ENCODE measurements at regions not wholly inside any gene's neighbourhood (a gene's known extent, or its start where the extent isn't known, plus 50 kb on each side); places are given as distances from the start of the nearest gene placed in this dataset.

DNA sequence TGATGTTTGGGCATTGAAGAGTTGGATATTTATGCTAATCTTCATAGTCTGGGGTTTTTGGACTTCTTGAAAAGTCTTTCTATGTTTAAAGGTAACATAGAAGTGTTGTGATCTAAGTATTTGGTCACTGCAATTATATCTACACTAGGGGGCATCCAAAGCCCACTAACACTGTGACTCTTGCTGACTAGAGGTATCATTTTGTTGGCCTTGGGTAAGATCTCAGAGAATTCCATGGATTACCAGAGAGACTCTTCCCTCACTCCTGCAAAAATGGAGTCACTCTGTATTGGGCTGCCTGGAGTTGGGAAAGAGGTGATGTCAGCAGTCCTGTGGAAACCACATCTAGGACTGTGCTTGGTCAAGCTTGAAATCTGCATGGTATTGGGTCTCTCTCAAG is 1077.6 kb downstream of the FAM133A start:
- DNase-seq (ENCODE audit: low read depth): no peak
- TF ChIP-seq, protein P1, sequence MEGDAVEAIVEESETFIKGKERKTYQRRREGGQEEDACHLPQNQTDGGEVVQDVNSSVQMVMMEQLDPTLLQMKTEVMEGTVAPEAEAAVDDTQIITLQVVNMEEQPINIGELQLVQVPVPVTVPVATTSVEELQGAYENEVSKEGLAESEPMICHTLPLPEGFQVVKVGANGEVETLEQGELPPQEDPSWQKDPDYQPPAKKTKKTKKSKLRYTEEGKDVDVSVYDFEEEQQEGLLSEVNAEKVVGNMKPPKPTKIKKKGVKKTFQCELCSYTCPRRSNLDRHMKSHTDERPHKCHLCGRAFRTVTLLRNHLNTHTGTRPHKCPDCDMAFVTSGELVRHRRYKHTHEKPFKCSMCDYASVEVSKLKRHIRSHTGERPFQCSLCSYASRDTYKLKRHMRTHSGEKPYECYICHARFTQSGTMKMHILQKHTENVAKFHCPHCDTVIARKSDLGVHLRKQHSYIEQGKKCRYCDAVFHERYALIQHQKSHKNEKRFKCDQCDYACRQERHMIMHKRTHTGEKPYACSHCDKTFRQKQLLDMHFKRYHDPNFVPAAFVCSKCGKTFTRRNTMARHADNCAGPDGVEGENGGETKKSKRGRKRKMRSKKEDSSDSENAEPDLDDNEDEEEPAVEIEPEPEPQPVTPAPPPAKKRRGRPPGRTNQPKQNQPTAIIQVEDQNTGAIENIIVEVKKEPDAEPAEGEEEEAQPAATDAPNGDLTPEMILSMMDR (conservative IDR thresholded peaks at IDR 0.05; ENCODE audit: low read depth, low read length): no peak
- H3K4me3 ChIP-seq (ENCODE audit: low read length): no peak overlapping the region

DNA sequence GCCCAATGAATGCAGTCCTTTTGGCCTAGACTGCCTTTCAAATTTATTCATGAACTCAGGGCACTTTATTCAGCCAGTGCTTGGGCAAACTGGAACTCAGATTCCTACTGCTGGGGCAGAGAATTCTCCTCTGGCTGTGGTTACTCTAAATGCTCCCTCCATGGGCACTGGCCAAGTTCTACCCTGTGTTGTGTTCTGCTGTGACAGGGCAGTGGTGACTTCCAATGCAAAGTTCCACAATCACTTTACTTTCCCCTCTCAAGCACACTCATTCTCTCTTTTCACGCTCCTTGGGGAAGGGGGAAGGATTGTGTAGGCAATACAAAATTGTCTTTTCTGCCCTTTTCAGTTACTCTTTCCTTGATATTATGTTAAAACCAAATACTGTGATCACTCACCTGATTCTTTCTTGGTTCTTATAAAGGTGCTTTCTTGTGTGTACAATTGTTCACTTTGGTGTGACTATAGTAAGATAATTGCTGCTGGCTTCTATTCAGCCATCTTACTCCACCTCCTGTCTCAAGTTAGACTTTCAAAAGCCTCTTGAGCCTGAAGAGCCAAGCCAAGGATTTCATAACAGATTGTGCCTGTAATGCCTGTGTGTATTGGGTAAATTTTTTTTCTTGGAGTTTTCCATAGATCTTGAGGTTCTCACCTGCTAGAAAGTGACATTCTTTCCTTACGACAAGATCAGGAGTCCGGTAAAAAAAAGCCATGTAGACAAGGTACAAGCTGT is 1078.6 kb downstream of the FAM133A start:
- no peak for DNase-seq (ENCODE audit: low read depth)
- TF ChIP-seq, protein P1 (conservative IDR thresholded peaks at IDR 0.05; ENCODE audit: low read depth, low read length): no peak
- no peak overlapping the region for H3K4me3 ChIP-seq (ENCODE audit: low read length)

DNA sequence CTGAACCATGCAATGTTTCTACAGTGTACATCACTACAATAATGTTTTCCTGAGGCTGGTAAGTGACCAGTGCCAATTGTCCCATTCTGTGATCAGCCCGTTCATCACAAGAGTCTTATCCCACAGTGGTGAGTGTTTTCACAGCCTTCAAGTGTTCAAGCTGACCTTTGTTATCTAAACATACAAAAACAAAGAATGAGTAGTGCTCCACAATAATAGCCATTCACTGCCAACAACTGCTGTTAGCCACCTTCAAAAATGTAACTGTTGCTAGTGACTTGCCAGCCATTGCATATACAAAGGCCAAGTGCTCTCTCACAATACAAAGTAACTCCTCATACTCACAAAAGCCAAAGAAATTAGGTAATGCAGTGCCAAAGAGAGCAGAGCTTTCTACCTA is 1084.1 kb downstream of the FAM133A start:
- DNase-seq (ENCODE audit: low read depth): no peak
- no peak overlapping the region for H3K4me3 ChIP-seq (ENCODE audit: low read length)
- TF ChIP-seq, protein P1 (conservative IDR thresholded peaks at IDR 0.05; ENCODE audit: low read depth, low read length): no peak

DNA sequence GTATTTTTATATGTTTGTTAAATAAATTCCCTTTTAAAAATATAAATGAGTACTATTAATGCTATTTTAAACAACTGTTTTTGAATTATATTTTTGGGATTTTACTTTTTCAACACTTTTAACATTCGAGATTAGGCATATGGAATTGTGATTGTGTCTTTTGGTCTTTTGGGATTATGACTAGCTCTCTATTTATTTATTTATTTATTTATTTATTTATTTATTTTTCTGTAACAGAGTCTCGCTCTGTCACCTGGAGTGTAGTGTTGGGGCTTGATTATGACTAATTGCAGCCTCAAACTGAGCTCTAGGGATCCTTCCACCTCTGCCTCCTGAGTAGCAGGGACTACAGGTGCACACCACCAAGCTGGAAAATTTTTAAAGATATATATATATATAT is 1101.6 kb downstream of the FAM133A start:
- DNase-seq (ENCODE audit: low read depth): no peak
- H3K4me3 ChIP-seq (ENCODE audit: low read length): no peak overlapping the region
- TF ChIP-seq, protein P1 (conservative IDR thresholded peaks at IDR 0.05; ENCODE audit: low read depth, low read length): no peak

DNA sequence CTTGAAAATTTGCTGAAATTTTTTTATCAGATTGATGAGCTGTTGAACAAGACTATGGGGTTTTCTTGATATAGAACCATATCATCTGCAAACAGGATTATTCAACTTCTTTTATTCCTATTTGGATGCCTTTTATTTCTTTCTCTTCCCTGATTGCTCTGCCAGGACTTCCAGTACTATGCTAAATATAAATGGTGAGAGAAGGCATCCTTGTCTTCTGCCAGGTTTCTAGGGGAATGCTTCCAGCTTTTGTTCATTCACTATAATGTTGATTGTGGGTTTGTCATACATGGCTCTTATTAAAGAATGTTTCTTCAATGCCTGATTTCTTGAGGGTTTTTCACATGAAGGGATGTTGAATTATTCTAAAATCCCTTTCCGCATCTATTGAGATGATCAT is 1139.5 kb downstream of the FAM133A start:
- DNase-seq (ENCODE audit: low read depth): no peak
- no peak overlapping the region for H3K4me3 ChIP-seq (ENCODE audit: low read length)
- TF ChIP-seq, protein P1 (conservative IDR thresholded peaks at IDR 0.05; ENCODE audit: low read depth, low read length): no peak

DNA sequence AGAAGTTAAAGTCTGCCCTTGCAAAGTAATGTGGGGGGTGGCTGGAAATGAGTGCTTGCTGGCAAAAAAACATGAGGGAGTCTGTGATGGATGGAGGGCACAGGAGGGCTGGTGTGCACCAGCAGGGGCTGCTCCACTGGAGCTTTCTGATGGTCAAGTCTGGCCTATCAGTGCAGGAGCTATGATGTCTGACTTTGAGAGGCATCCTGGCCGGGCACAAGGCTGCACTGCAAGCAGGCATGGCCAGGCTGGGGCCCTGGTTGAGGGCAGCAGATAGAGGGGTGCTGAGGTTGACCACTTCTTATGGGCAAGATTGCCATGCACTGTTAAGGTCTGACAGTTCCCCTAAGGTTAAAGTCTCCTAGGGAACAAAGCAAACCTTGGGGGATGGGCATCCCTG is 1140.2 kb downstream of the FAM133A start:
- no peak overlapping the region for H3K4me3 ChIP-seq (ENCODE audit: low read length)
- TF ChIP-seq, protein P1 (conservative IDR thresholded peaks at IDR 0.05; ENCODE audit: low read depth, low read length): no peak
- DNase-seq (ENCODE audit: low read depth): no peak

DNA sequence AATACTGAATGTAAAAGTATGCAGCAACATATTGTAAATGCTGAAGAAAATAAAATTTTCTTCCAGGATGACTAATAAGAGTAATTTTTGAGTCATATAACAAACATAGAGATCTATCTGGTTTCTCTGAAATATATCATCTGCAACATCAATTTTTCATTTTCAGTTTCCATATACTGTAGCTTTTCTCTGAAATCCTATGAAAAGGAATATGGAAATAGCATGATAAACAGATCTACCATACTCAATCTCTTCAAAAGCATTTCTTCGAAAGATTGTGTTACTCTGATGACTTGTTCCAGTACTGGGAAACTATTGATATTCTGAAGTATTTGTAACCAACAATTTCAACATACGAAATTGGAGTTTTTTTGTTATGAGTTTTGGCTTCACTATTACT is 1156.7 kb downstream of the FAM133A start:
- no peak for DNase-seq (ENCODE audit: low read depth)
- TF ChIP-seq, protein P1 (conservative IDR thresholded peaks at IDR 0.05; ENCODE audit: low read depth, low read length): no peak
- no peak overlapping the region for H3K4me3 ChIP-seq (ENCODE audit: low read length)

Measured in retinal pigment epithelial cell (primary cell).